ENCODE measurements at regions not wholly inside any gene's neighbourhood (a gene's known extent, or its start where the extent isn't known, plus 50 kb on each side); places are given as distances from the start of the nearest gene placed in this dataset.

DNA sequence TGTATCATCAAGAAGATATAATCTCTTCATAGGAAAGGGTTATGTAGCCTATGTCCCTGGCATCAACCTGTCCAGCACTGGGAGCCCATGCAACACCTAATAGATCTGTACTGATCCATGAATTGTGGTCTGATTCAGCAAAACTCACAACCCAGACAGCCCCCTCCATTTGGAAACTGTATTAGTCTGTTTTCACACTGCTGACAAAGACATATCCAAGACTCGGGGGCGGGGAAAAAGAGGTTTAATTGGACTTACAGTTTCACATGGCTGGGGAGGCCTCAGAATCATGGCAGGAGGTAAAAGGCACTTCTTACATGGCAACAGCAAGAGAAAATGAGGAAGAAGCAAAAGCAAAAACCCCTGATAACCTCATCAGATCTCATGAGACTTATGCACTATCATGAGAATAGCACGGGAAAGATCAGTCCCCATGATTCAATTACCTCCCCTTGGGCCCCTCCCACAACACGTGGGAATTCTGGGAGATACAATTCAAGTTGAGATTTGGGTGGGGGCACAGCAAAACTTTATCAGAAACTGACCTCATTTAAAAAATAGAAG lies 83.3 kb downstream of the TRIM42 start:
- Histone ChIP-seq H3K9me3 (ENCODE audit: control insufficient read depth, low read depth, low read length) (no peaks in the 10 kb centered on the region), H3K4me1 (ENCODE audit: control insufficient read depth, extremely low read depth, insufficient read depth, low read length) (no peaks in the 10 kb centered on the region), H3K27ac (ENCODE audit: control insufficient read depth, insufficient read depth, low read length) (no peak overlapping the region), H3K36me3 (ENCODE audit: control insufficient read depth in 2 of 2, extremely low read depth in 1 of 2, insufficient read depth in 2 of 2, low read length in 2 of 2) (no peaks in the 10 kb centered on the region), H3K9me1 (ENCODE audit: control insufficient read depth, extremely low read depth, insufficient read depth, low read length) (no peaks in the 10 kb centered on the region), H2AFZ (ENCODE audit: control insufficient read depth, low read length) (no peak overlapping the region), H3K27me3 (ENCODE audit: control insufficient read depth, extremely low read depth, insufficient read depth, low read length) (peaks cover 19% of the 10 kb centered on the region), H3K4me2 (ENCODE audit: control insufficient read depth, extremely low read depth, insufficient read depth, low read depth, low read length) (no peak overlapping the region), H3K9ac (ENCODE audit: control insufficient read depth, extremely low read depth, insufficient read depth, low read length) (no peak overlapping the region), H3K79me2 (ENCODE audit: control insufficient read depth, insufficient read depth, low read length) (no peaks in the 10 kb centered on the region), H3K4me3 (ENCODE audit: control insufficient read depth in 2 of 3, extremely low read depth in 1 of 3, insufficient read depth in 2 of 3, low read depth in 1 of 3, low read length in 3 of 3) (no peak overlapping the region), H4K20me1 (ENCODE audit: control insufficient read depth, extremely low read depth, insufficient read depth, low read length) (no peaks in the 10 kb centered on the region)
- dilution Hi-C loops (cut with MboI; ENCODE audit: extremely low pct_ligation_motif_present, low sequenced_read_pairs), result no loop called here
- no peak for DNase-seq (ENCODE audit: low read depth, low spot score)
- FAIRE-seq, result no peak
- TF ChIP-seq EZH2 (IDR thresholded peaks at IDR 0.05; ENCODE audit: low read length), result no peak
- TF ChIP-seq, protein P1, sequence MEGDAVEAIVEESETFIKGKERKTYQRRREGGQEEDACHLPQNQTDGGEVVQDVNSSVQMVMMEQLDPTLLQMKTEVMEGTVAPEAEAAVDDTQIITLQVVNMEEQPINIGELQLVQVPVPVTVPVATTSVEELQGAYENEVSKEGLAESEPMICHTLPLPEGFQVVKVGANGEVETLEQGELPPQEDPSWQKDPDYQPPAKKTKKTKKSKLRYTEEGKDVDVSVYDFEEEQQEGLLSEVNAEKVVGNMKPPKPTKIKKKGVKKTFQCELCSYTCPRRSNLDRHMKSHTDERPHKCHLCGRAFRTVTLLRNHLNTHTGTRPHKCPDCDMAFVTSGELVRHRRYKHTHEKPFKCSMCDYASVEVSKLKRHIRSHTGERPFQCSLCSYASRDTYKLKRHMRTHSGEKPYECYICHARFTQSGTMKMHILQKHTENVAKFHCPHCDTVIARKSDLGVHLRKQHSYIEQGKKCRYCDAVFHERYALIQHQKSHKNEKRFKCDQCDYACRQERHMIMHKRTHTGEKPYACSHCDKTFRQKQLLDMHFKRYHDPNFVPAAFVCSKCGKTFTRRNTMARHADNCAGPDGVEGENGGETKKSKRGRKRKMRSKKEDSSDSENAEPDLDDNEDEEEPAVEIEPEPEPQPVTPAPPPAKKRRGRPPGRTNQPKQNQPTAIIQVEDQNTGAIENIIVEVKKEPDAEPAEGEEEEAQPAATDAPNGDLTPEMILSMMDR (optimal IDR thresholded peaks at IDR 0.05 in 1 of 3, IDR thresholded peaks at IDR 0.05 in 1 of 3, conservative IDR thresholded peaks at IDR 0.05 in 1 of 3; ENCODE audit: extremely low read depth in 1 of 3, insufficient read depth in 2 of 3, low read length in 3 of 3), result no peak

DNA sequence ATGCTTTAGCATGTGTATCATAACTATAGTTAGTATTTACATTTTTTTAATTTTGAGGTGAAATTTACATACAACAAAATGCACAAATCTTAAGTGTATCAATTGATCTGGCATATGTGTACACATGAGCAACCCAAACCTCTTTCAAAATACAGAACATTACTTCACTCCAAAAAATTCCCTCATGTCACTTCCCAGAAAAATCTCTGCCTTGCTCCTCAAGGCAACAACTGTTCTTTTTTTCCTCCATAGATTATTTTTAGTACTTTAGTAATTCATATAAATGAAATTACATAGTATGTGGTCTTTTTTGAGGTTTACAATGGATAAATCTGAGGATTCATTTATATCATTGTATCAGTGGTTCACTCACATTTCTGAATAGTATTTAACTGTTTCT lies 84.9 kb downstream of the TRIM42 start:
- no peak for FAIRE-seq
- Histone ChIP-seq H3K9me1 (ENCODE audit: control insufficient read depth, extremely low read depth, insufficient read depth, low read length) (no peaks in the 10 kb centered on the region), H3K9me3 (ENCODE audit: control insufficient read depth, low read depth, low read length) (no peaks in the 10 kb centered on the region), H3K9ac (ENCODE audit: control insufficient read depth, extremely low read depth, insufficient read depth, low read length) (no peak overlapping the region), H3K4me2 (ENCODE audit: control insufficient read depth, extremely low read depth, insufficient read depth, low read depth, low read length) (no peak overlapping the region), H3K4me3 (ENCODE audit: control insufficient read depth in 2 of 3, extremely low read depth in 1 of 3, insufficient read depth in 2 of 3, low read depth in 1 of 3, low read length in 3 of 3) (no peak overlapping the region), H3K27ac (ENCODE audit: control insufficient read depth, insufficient read depth, low read length) (no peak overlapping the region), H4K20me1 (ENCODE audit: control insufficient read depth, extremely low read depth, insufficient read depth, low read length) (no peaks in the 10 kb centered on the region), H3K36me3 (ENCODE audit: control insufficient read depth in 2 of 2, extremely low read depth in 1 of 2, insufficient read depth in 2 of 2, low read length in 2 of 2) (no peaks in the 10 kb centered on the region), H3K79me2 (ENCODE audit: control insufficient read depth, insufficient read depth, low read length) (no peaks in the 10 kb centered on the region), H3K4me1 (ENCODE audit: control insufficient read depth, extremely low read depth, insufficient read depth, low read length) (no peaks in the 10 kb centered on the region), H3K27me3 (ENCODE audit: control insufficient read depth, extremely low read depth, insufficient read depth, low read length) (peaks cover 10% of the 10 kb centered on the region), H2AFZ (ENCODE audit: control insufficient read depth, low read length) (no peak overlapping the region)
- dilution Hi-C loops (cut with MboI; ENCODE audit: extremely low pct_ligation_motif_present, low sequenced_read_pairs), result no loop called here
- no peak for TF ChIP-seq EZH2 (IDR thresholded peaks at IDR 0.05; ENCODE audit: low read length)
- TF ChIP-seq, protein P1 (optimal IDR thresholded peaks at IDR 0.05 in 1 of 3, IDR thresholded peaks at IDR 0.05 in 1 of 3, conservative IDR thresholded peaks at IDR 0.05 in 1 of 3; ENCODE audit: extremely low read depth in 1 of 3, insufficient read depth in 2 of 3, low read length in 3 of 3), result no peak
- DNase-seq (ENCODE audit: low read depth, low spot score), result no peak

All from keratinocyte (primary cell).